HCT116 (cell line): ENCODE measurements at regions not wholly inside any gene's neighbourhood (a gene's known extent, or its start where the extent isn't known, plus 50 kb on each side); places are given as distances from the start of the nearest gene placed in this dataset.

Experiments
- ATAC-seq: fragments of 200-7000 bp; cut with Tn5 transposase; 2 replicates; pipeline ENCODE4 v1.9.1; 2020; ENCODE audit warnings: mild to moderate bottlenecking, moderate library complexity
- BruUV-seq: library from RNA; stranded (reverse); fragments of 400-500 nt; replicated peaks from 2 replicates; lab custom pipeline; 2021; lab: Mats Ljungman, UMichigan
- CTCF ChIA-PET: fragments of 300-600 bp; sonication (Branson Sonifier 250); formaldehyde crosslinking; loops from one replicate; lab custom pipeline; 2021; ENCODE audit warnings: antibody characterized with exemption; lab: Charles Lee
- POLR2A ChIA-PET: fragments of 300-600, 350-600 bp; sonication (Branson Sonifier 250); formaldehyde crosslinking; loops from one replicate; lab custom pipeline; 2021; ENCODE audit warnings: antibody characterized with exemption; lab: Charles Lee
- RAD21 ChIA-PET, 2 experiments: fragments of 300-600 bp; sonication (Branson Sonifier 250); formaldehyde crosslinking; loops; one replicate each; lab custom pipeline; 2023; ENCODE audit warnings: low total read pairs in 2 of 2; ENCODE audit not compliant: uncharacterized antibody in 2 of 2, unreplicated experiment in 2 of 2, low non-redundant PET in 1 of 2; lab: Charles Lee
- DNase-seq: peaks from one replicate; pipeline ENCODE4 v3.0.0-alpha.2; 2010; ENCODE audit warnings: low read depth, low spot score
- H2AFZ ChIP-seq: fragments of 200-600 bp; shearing (Covaris generic), sonication (generic); 2 replicates; pipeline ENCODE4 v1.6.1; 2017; ENCODE audit warnings: low read depth, mixed run types, mixed read lengths, antibody characterized with exemption, low read length; ENCODE audit not compliant: poor library complexity, severe bottlenecking
- H3K27ac ChIP-seq: 2 replicates; pipeline ENCODE4 v1.5.1; 2012; ENCODE audit warnings: low read depth, low read length
- H3K27me3 ChIP-seq: fragments of 200-600 bp; sonication (generic); 2 replicates; pipeline ENCODE4 v1.6.1; 2016; ENCODE audit warnings: mixed run types, low read length, mixed read lengths; ENCODE audit not compliant: insufficient read depth
- H3K36me3 ChIP-seq, 2 experiments: fragments of 200-500 bp in 1 of 2; fragments of 200-600 bp in 1 of 2; sonication (Bioruptor generic) in 1 of 2; sonication (generic) in 1 of 2; 2 replicates each; pipeline versions ENCODE4 v1.5.1 to v1.6.1; 2014 to 2016; ENCODE audit warnings: low read length in 2 of 2, inconsistent platforms in 1 of 2, mixed read lengths in 1 of 2, mixed run types in 1 of 2; ENCODE audit not compliant: insufficient read depth in 2 of 2, control insufficient read depth in 1 of 2
- H3K4me1 ChIP-seq, 2 experiments: fragments of 200-600 bp in 1 of 2; sonication (generic) in 1 of 2; 2 replicates each; pipeline versions ENCODE4 v1.5.1 to v1.6.1; 2012 to 2017; ENCODE audit warnings: low read length in 2 of 2, inconsistent platforms in 1 of 2, mild to moderate bottlenecking in 1 of 2, mixed read lengths in 1 of 2, mixed run types in 1 of 2, moderate library complexity in 1 of 2; ENCODE audit not compliant: insufficient read depth in 2 of 2, control insufficient read depth in 1 of 2
- H3K4me2 ChIP-seq: fragments of 200-600 bp; sonication (generic); 2 replicates; pipeline ENCODE4 v1.6.1; 2017; ENCODE audit warnings: mixed run types, low read length, mixed read lengths
- H3K4me3 ChIP-seq, 2 experiments: fragments of 200-600 bp in 1 of 2; sonication (generic) in 1 of 2; replicated peaks in 1 of 2; 2 replicates each; pipeline ENCODE4 v1.5.1; 2011 to 2016; ENCODE audit warnings: low read length in 2 of 2, control low read depth in 1 of 2, low read depth in 1 of 2, mild to moderate bottlenecking in 1 of 2, mixed read lengths in 1 of 2, mixed run types in 1 of 2
- H3K79me2 ChIP-seq: fragments of 200-600 bp; sonication (generic); 2 replicates; pipeline ENCODE4 v1.6.1; 2017; ENCODE audit warnings: mild to moderate bottlenecking, mixed run types, low read length, moderate library complexity, mixed read lengths; ENCODE audit not compliant: insufficient read depth
- H3K9ac ChIP-seq: fragments of 200-600 bp; sonication (generic); 2 replicates; pipeline ENCODE4 v1.6.1; 2016; ENCODE audit warnings: low read length, mixed read lengths
- H3K9me2 ChIP-seq: fragments of 200-600 bp; sonication (generic), shearing (Covaris generic); 2 replicates; pipeline ENCODE4 v1.6.1; 2017; ENCODE audit warnings: mixed run types, mild to moderate bottlenecking, moderate library complexity; ENCODE audit not compliant: insufficient read depth
- H3K9me3 ChIP-seq, 2 experiments: fragments of 200-500 bp in 1 of 2; fragments of 200-600 bp in 1 of 2; sonication (Bioruptor generic) in 1 of 2; sonication (generic) in 1 of 2; 2 replicates each; pipeline ENCODE4 v1.6.1; 2014 to 2017; ENCODE audit warnings: low read length in 2 of 2, mixed read lengths in 2 of 2, inconsistent platforms in 1 of 2, low read depth in 1 of 2, mild to moderate bottlenecking in 1 of 2, mixed run types in 1 of 2, moderate library complexity in 1 of 2; ENCODE audit not compliant: control insufficient read depth in 1 of 2, insufficient read depth in 1 of 2
- H4K20me1 ChIP-seq: fragments of 200-600 bp; sonication (generic), shearing (Covaris generic); 2 replicates; pipeline ENCODE4 v1.6.1; 2017; ENCODE audit warnings: mixed run types, mild to moderate bottlenecking, moderate library complexity; ENCODE audit not compliant: insufficient read depth
- ATF3 ChIP-seq: IDR thresholded peaks from 2 replicates; pipeline ENCODE4 v1.6.1; 2012
- EZH2 ChIP-seq: fragments of 200-600 bp; sonication (generic); IDR thresholded peaks from 2 replicates; pipeline ENCODE4 v1.6.1; 2017; ENCODE audit warnings: antibody characterized with exemption, mixed run types
- MAX ChIP-seq: IDR thresholded peaks from 2 replicates; pipeline ENCODE4 v1.6.1; 2012
- POLR2A ChIP-seq: IDR thresholded peaks from 2 replicates; pipeline ENCODE4 v1.7.0; 2011; ENCODE audit warnings: borderline replicate concordance; ENCODE audit not compliant: insufficient read depth, insufficient read length; ENCODE audit errors: extremely low read depth
- TCF7L2 ChIP-seq: IDR thresholded peaks from 2 replicates; pipeline ENCODE4 v1.7.0; 2011; ENCODE audit warnings: borderline replicate concordance, inconsistent platforms; ENCODE audit not compliant: insufficient read depth, insufficient read length; ENCODE audit errors: extremely low read depth
- ZBTB33 ChIP-seq: IDR thresholded peaks from 2 replicates; pipeline ENCODE4 v1.6.1; 2011; ENCODE audit warnings: mild to moderate bottlenecking, low read length, moderate library complexity; ENCODE audit not compliant: insufficient replicate concordance; ENCODE audit errors: extremely low read depth
- ZFX ChIP-seq: fragments of 450-650 bp; IDR thresholded peaks from 2 replicates; pipeline ENCODE4 v1.6.1; 2017
- ZNF274 ChIP-seq: fragments of 200-500 bp; sonication (Bioruptor generic); IDR thresholded peaks from 2 replicates; pipeline ENCODE4 v1.6.1; 2014; ENCODE audit warnings: mild to moderate bottlenecking, low read depth, low read length, inconsistent platforms
- intact Hi-C: fragments of 100-400 bp; cut with micrococcal nuclease; formaldehyde crosslinking; loops from 2 replicates; pipeline ENCODE4 v1.10.0; 2022
- TF ChIP-seq, protein P1 (sequence below), 3 experiments: fragments of 200-600 bp in 1 of 3; sonication (generic) in 1 of 3; IDR thresholded peaks in 2 of 3; conservative IDR thresholded peaks in 1 of 3; 2 replicates each; pipeline ENCODE4 v1.5.1; 2012 to 2017; ENCODE audit warnings: low read depth in 2 of 3, low read length in 2 of 3, antibody characterized with exemption in 1 of 3, borderline replicate concordance in 1 of 3, control low read depth in 1 of 3, mild to moderate bottlenecking in 1 of 3, mixed read lengths in 1 of 3, mixed run types in 1 of 3, moderate library complexity in 1 of 3; ENCODE audit not compliant: insufficient read depth in 1 of 3
- TF ChIP-seq, protein P2 (sequence below): IDR thresholded peaks from 2 replicates; pipeline ENCODE4 v1.6.1; 2012; ENCODE audit warnings: low read depth

DNA sequence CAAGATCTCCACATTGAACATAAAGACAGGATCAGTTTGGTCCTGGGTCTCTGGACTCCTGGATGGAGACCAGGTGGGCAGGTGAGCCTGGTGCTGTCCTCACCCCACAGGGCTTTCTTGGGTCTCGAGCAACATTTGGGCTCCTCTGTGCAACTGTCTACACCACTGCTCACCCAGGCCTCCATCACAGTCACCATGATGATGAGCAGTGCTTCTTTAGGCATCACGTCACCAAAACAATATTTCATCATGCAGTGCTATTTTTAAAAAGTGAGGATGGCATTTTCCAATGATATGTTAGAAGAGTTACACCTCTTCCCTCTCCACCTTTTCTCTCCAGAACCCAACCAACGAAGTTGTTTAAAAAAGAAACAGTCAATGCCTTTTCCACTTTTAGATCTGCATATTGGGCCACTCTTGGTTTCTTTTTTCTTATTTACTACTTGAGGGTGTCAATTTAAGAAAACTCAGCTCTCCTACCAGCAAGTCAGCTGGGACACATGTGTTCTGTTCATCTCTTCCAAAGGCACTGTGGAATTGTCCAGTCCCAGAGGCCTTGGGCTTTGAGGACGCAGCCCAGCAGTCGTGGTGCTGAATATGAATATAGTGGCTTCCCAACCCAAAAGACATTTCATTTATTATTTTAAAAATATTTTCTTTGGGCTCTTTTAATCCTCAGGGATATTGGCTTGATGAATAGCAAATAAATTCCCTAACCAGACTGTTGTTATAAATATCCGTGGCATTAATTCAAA lies 405.7 kb downstream of the KCNRG start:
- no peak overlapping the region for H3K4me3 ChIP-seq
- H3K79me2 ChIP-seq = no peaks in the 10 kb centered on the region
- no peak overlapping the region for H3K4me2 ChIP-seq
- TF ChIP-seq TCF7L2 = no peak
- TF ChIP-seq MAX = no peak
- TF ChIP-seq, protein P1, sequence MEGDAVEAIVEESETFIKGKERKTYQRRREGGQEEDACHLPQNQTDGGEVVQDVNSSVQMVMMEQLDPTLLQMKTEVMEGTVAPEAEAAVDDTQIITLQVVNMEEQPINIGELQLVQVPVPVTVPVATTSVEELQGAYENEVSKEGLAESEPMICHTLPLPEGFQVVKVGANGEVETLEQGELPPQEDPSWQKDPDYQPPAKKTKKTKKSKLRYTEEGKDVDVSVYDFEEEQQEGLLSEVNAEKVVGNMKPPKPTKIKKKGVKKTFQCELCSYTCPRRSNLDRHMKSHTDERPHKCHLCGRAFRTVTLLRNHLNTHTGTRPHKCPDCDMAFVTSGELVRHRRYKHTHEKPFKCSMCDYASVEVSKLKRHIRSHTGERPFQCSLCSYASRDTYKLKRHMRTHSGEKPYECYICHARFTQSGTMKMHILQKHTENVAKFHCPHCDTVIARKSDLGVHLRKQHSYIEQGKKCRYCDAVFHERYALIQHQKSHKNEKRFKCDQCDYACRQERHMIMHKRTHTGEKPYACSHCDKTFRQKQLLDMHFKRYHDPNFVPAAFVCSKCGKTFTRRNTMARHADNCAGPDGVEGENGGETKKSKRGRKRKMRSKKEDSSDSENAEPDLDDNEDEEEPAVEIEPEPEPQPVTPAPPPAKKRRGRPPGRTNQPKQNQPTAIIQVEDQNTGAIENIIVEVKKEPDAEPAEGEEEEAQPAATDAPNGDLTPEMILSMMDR (IDR thresholded peaks at IDR 0.05 in 2 of 3, conservative IDR thresholded peaks at IDR 0.05 in 1 of 3; ENCODE audit: borderline replicate concordance in 1 of 3, insufficient read depth in 1 of 3, low read depth in 2 of 3, low read length in 2 of 3) = no peak
- no peak for TF ChIP-seq POLR2A
- TF ChIP-seq, protein P2, sequence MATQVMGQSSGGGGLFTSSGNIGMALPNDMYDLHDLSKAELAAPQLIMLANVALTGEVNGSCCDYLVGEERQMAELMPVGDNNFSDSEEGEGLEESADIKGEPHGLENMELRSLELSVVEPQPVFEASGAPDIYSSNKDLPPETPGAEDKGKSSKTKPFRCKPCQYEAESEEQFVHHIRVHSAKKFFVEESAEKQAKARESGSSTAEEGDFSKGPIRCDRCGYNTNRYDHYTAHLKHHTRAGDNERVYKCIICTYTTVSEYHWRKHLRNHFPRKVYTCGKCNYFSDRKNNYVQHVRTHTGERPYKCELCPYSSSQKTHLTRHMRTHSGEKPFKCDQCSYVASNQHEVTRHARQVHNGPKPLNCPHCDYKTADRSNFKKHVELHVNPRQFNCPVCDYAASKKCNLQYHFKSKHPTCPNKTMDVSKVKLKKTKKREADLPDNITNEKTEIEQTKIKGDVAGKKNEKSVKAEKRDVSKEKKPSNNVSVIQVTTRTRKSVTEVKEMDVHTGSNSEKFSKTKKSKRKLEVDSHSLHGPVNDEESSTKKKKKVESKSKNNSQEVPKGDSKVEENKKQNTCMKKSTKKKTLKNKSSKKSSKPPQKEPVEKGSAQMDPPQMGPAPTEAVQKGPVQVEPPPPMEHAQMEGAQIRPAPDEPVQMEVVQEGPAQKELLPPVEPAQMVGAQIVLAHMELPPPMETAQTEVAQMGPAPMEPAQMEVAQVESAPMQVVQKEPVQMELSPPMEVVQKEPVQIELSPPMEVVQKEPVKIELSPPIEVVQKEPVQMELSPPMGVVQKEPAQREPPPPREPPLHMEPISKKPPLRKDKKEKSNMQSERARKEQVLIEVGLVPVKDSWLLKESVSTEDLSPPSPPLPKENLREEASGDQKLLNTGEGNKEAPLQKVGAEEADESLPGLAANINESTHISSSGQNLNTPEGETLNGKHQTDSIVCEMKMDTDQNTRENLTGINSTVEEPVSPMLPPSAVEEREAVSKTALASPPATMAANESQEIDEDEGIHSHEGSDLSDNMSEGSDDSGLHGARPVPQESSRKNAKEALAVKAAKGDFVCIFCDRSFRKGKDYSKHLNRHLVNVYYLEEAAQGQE = no peak
- no peak for TF ChIP-seq EZH2
- no peak for TF ChIP-seq ZFX
- TF ChIP-seq ZNF274 = no peak
- TF ChIP-seq ATF3 = no peak
- no peak for TF ChIP-seq ZBTB33
- TF ChIP-seq, all 23 proteins: peak for 0
- Histone ChIP-seq H3K36me3 (no peaks in the 10 kb centered on the region), H4K20me1 (no peaks in the 10 kb centered on the region), H3K9me2 (no peaks in the 10 kb centered on the region), H3K27ac (no peak overlapping the region), H2AFZ (no peak overlapping the region), H3K9me3 (no peaks in the 10 kb centered on the region), H3K4me1 (peaks cover 4 to 9% of the 10 kb centered on the region in 2 experiments; a peak in 3 of 4 replicates), H3K27me3 (no peaks in the 10 kb centered on the region), H3K9ac (no peak overlapping the region)
- ChIA-PET RAD21 (no interaction called here), CTCF (no interaction called here), POLR2A (no interaction called here)
- no TSS peak for BruUV-seq
- no peak for ATAC-seq
- intact Hi-C loops = no loop called here
- no peak for DNase-seq
